ENCODE measurements at regions not wholly inside any gene's neighbourhood (a gene's known extent, or its start where the extent isn't known, plus 50 kb on each side); places are given as distances from the start of the nearest gene placed in this dataset.

DNA sequence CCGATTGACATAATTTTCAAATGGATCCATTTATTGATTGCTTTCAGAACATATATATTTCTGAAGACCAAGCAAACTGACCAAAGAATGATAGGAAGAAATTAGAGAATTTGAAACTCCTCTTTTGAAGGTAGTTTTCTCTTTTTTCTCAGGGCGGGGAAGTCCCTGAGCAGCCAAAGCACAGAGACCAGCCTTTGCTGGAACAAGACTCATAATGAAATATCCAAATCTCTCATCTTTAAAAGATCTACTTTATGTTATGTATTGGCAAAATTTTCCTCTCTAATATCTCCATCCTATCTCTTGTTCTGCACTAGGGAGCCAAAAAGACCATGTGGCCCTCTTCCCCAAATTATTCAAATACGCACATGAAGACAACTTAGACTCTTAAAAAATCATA lies 379.0 kb upstream of the TCF4 start:
- no peak for TF ChIP-seq ZNF239 (tag by site-specific recombination; IDR thresholded peaks at IDR 0.05)
- TF ChIP-seq, protein P1, sequence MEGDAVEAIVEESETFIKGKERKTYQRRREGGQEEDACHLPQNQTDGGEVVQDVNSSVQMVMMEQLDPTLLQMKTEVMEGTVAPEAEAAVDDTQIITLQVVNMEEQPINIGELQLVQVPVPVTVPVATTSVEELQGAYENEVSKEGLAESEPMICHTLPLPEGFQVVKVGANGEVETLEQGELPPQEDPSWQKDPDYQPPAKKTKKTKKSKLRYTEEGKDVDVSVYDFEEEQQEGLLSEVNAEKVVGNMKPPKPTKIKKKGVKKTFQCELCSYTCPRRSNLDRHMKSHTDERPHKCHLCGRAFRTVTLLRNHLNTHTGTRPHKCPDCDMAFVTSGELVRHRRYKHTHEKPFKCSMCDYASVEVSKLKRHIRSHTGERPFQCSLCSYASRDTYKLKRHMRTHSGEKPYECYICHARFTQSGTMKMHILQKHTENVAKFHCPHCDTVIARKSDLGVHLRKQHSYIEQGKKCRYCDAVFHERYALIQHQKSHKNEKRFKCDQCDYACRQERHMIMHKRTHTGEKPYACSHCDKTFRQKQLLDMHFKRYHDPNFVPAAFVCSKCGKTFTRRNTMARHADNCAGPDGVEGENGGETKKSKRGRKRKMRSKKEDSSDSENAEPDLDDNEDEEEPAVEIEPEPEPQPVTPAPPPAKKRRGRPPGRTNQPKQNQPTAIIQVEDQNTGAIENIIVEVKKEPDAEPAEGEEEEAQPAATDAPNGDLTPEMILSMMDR (tag by site-specific recombination; IDR thresholded peaks at IDR 0.05): no peak
- no peak for TF ChIP-seq ZNF155 (tag by site-specific recombination; IDR thresholded peaks at IDR 0.05)
- TF ChIP-seq, protein P2, sequence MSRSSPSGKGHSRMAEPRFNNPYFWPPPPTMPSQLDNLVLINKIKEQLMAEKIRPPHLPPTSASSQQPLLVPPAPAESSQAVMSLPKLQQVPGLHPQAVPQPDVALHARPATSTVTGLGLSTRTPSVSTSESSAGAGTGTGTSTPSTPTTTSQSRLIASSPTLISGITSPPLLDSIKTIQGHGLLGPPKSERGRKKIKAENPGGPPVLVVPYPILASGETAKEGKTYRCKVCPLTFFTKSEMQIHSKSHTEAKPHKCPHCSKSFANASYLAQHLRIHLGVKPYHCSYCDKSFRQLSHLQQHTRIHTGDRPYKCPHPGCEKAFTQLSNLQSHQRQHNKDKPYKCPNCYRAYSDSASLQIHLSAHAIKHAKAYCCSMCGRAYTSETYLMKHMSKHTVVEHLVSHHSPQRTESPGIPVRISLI (tag by site-specific recombination; IDR thresholded peaks at IDR 0.05): no peak
- TF ChIP-seq ZNF292 (tag by site-specific recombination; IDR thresholded peaks at IDR 0.05; ENCODE audit: borderline replicate concordance, low read depth): no peak
- no peak for TF ChIP-seq ZNF274 (IDR thresholded peaks at IDR 0.05; ENCODE audit: low read length)
- no peak for TF ChIP-seq ZNF274 (tag by site-specific recombination; IDR thresholded peaks at IDR 0.05; ENCODE audit: borderline replicate concordance)
- TF ChIP-seq YY1 (tag by site-specific recombination; IDR thresholded peaks at IDR 0.05): no peak
